GM19455 (cell line): ENCODE measurements at regions not wholly inside any gene's neighbourhood (a gene's known extent, or its start where the extent isn't known, plus 50 kb on each side); places are given as distances from the start of the nearest gene placed in this dataset.

ENCODE experiments used
- ATAC-seq: cut with Tn5 transposase; IDR thresholded peaks from one replicate; pipeline ENCODE4 v1.9.1; 2021; ENCODE audit not compliant: unreplicated experiment

DNA sequence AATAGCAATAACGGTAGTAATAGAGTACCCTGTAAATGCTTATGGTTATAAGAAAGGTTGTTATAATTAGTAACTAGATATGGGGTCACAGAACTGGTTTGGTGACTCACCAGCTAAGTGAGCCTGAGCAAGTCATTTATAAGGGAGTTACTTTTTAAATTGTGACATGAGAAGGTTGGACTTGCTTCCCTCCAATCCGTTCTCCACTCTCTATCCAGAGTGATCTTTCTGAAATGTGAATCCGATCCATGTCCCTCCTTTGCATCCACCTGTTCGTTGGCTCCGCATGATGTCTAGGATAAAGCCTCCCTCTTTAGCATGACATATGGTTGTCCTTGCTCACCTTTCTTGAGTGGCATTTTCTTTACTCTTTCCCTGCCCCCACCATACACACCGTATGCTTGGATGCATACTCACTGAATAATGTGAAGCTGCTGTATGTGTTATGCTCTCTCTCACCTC, 83.1 kb downstream of the CDC42EP3 start:
- no peak for ATAC-seq

- ATAC-seq: no peak
Measured at GRCh38 chr2:37589298-37589697, 82.1 kb downstream of the CDC42EP3 start.

- no peak for ATAC-seq
Measured at GRCh38 chr2:37590119-37590571, 81.3 kb downstream of the CDC42EP3 start.
